Effector CD8-positive, alpha-beta T cell (primary cell): ENCODE measurements at regions not wholly inside any gene's neighbourhood (a gene's known extent, or its start where the extent isn't known, plus 50 kb on each side); places are given as distances from the start of the nearest gene placed in this dataset.

ENCODE experiments used
- DNase-seq: peaks from one replicate; lab custom pipeline; 2025; lab: John Stamatoyannopoulos, UW

- DNase-seq: no peak
Observed at GRCh38 chr13:85538957-85539356, 260.3 kb downstream of the SLITRK6 start.

DNA sequence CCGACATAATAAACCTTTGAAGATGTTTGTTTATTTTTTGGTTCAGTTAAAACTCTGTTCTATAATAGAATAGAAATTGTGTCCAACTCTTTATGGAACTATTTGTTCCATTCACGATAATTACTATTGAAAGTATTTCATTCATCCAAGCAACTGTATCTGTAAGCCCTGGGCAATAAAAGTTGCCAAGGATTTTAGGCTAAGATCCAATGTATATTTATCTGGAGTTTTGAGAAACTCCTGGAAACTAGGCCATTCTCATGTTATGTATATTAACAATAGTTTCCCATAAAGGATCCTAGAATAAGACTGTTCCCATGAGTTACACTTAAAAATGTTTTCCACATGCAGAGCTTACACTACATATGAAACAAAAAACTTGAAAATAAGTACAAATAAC is 261.6 kb downstream of the SLITRK6 start:
- no peak for DNase-seq

DNA sequence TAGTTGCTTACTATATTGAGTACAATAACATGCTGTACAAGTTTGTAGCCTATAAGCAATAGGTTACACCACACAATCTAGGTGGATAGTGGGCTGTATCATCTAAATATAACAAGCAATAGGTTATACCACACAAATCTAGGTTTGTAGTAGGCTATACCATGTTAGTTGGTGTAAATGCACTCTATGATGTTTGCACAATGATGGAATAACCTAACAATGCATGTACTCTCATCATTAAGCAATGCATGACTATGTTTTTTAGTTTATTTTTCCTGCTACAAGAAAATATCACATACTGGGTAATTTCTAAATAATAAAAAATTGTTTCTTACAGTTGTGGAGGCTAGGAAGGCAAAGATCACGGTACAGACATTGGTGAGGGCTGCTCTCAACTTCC is 262.5 kb downstream of the SLITRK6 start:
- DNase-seq: no peak

- no peak for DNase-seq
Observed at GRCh38 chr13:85535316-85536084, 263.7 kb downstream of the SLITRK6 start.

DNA sequence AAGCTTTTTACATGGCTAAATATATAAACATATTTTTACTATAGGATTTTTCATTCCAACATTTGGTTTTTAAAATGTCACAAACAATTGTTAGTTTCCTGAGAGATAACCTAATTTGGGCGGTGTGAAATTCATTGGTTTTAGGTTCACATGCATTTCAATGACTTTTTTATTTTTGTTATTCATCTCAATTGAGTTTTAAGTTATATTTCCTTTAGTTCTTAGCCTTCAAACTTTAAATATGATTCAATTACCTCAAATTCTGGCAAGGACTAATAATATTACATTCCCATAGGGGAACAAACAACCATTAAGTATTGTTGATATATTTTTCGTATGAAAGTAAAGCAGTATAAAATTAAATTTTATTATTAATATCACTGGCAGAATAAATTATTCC is 265.3 kb downstream of the SLITRK6 start:
- DNase-seq: no peak

DNA sequence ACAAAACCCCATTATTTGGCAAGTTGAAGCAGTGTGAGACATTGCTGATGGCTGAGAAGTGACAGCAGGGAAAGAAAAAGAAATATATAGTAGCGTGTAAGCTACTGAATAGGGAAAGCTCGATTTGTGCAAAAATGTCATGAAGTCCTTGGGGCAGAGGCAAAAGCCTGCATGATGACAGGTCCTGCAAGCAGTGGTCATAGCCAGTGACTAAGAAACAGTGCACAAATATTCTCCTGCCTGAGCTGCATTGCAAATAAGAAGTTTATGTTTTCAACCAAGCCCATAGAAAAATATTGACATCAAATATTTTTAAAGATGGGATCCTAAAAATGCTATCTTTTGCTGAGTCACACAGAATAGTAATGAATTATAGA is 270.0 kb downstream of the SLITRK6 start:
- no peak for DNase-seq

GRCh38 chr13:85528491-85529217 is 270.6 kb downstream of the SLITRK6 start:
- DNase-seq: no peak

DNA sequence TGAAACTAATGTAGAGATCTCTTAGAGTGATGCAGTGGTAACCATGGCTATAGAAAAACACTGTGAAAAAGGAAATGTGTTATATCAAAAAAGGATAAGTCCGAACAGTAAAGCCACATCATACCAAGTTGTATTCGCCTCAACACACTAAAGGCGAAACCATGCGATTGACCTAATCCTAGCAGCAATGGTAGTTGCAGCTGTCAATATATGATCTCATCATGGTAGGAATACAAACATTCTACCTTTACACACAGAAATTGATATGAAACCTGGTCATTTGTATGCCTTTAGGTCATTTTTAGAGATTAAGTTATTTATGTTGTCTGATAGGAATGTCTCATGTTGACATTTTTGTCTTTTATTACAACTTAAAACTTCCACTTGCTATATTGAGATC is 271.9 kb downstream of the SLITRK6 start:
- no peak for DNase-seq

DNA sequence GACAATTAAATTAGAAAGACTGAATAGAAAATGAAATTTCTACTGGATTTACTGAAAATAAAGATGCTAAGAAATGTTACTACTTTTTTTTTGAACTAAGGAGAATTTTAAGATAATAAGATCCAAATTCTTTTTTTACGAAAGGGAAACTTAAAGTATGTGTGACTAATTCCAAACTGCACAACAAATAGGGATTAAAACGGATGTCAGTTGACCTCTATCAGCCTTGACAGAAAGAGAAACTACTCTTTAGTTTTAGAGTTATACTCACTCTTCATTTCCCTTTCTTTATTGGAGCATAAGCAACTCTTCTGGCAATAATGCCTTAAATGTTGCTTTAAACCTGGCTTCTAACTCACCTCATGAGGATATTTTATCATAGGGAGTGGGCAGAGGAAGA is 273.8 kb downstream of the SLITRK6 start:
- no peak for DNase-seq

DNA sequence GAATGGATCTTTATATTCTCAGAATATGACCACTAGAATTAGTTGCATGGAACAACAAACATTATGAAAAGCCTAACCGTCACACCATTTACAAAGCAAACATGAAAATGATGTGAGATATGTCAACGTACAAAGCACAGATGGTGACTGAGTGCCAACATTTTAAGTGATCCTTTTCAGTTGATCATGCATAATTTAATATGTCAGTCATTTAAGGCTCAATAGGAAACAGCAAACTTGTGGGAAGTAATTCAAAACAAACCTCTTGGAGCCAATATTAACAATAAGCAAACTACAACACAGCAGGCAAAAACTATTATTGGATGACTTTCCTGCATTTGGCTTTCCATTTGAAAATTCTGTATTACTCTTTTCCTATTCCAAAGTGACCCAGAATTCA is 277.6 kb downstream of the SLITRK6 start:
- DNase-seq: no peak

- no peak for DNase-seq
Observed at GRCh38 chr13:85520445-85520844, 278.8 kb downstream of the SLITRK6 start.

DNA sequence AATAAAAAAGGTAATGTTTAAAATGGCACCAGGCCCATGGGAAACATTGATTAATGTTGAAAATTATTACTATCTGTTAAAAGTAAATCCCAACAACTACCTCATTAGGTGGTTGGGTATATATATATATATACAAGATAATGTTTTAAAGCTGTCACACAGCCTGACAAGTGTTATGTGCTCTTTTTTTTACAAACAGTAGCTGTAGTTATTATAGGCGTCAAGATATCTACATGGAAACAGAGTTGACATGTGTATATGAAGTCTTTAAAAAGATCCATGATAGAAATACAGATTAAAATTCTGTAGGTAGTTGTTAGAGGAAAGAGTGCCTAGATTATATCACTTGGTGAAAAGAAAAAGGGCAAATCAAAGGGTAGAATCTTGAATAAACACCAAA is 279.9 kb downstream of the SLITRK6 start:
- no peak for DNase-seq

- no peak for DNase-seq
Observed at GRCh38 chr13:85512421-85512820, 286.8 kb downstream of the SLITRK6 start.

DNA sequence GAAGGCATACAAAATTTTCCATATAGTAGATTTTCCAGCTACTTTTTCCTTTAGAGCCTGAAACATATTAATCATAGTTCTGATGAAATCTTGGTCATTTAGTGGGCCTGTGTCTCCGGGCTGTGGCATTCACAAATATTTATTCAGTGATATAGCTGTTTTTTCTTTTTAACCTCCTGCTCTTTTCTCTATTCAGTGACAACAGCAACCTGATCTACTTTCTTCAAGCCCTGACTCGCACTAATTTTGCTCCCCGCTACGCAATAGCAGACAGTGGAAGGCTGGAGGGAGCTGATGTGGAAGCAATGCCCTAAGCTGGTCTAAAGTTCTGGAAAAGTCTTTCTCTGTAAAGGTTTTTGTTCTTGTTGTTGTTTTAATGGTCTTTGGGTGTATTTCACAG is 289.7 kb downstream of the SLITRK6 start:
- no peak for DNase-seq

- DNase-seq: no peak
Observed at GRCh38 chr13:85508683-85509329, 290.4 kb downstream of the SLITRK6 start.

DNA sequence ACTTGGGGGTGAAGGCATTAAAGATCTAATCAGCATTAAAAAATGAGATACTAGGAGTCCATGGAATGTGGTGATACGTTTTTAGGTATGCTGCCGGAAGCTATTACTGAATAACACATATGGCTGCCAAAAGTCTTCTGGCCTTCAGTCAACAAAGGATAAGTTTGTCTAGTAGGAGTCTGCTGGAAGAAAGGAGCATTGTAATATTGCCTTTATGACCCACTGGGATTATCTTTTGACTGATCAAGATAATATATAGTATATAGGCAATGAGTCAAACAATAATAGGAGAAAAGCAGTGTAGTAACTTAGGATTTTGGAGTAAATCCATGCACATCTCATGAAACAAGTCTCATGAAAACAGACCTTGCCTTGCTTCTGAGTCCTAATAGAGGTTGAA is 295.4 kb downstream of the SLITRK6 start:
- no peak for DNase-seq

DNA sequence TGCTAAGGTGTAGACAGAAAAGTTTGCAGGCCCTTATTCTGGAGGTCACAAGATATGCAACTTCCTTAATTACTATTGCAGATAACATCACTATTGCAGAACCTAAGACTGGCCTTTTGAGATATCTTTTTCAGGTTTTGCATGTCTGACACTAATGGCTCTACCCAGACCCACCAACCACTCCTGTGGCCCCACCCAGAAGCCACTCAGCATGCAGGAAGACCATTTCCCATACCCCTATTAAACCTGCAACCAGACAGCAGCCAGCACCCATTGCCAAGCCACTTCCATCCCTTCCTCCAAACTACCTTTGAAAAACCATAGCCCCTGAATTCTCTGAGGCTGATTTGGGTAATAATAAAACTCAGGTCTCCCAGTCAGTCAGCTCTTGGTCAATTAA is 297.6 kb downstream of the SLITRK6 start:
- DNase-seq: no peak

DNA sequence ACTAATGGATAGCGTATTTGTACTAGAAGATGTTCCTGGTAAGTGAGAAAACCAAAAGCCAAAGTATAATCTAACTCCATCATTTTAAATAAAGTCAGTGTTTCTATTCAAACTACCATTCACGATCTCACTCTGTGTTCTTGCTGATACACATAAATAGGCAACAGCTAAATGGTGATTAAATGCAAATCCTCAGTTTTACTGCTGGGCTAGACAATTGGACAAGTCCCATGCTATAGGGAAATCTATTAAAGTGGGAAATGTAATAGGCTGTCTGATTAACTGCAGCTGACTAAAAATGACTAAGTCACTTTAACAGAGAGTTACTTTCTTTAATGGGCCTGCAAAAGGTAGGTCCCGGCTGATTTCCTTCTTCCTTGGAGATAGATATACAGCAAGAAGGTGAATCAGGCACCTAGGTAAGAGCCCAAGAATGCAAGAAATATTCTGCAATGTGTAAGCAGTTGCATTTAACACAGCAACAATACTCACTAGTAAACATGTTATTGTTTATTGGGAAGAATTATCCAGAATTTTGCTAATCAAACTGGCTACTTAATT is 298.4 kb downstream of the SLITRK6 start:
- no peak for DNase-seq

- no peak for DNase-seq
Observed at GRCh38 chr13:85498774-85499173, 300.4 kb downstream of the SLITRK6 start.

DNA sequence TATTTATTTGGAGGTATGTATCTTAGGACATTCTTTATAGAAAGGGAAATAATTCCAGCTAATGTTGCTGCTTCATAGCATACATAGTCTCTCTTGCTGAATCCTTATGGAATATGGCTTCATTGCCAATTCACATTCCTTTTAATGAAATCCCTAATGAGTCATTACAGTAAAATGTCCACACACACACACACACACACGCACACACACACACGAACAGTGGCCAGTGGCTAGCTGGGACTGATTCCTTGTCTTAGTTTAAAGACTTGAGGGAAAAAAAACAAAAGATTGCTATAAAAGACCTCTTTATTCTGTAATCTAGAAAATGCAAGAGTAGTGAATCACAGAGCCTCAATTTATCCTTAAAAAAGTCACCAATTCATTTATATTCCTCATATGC is 301.6 kb downstream of the SLITRK6 start:
- no peak for DNase-seq

DNA sequence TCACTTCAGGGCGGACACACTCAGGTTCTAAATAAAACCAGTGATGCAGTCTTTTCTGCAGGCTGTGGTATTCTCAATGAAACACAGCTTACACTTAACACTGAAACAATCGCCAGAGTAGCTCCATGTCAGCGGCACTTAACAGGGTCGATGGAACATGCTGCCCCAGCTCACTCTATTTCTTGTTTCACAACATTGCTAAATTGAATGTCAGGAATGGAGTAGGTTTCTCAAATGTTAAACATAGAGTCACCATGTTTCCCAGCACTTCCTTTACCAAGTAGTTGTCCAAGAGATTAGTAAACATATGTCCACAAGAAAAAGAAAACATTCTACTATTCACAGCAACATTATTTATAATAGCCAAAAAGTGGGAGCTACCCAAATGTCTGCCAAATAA is 306.9 kb downstream of the SLITRK6 start:
- no peak for DNase-seq

DNA sequence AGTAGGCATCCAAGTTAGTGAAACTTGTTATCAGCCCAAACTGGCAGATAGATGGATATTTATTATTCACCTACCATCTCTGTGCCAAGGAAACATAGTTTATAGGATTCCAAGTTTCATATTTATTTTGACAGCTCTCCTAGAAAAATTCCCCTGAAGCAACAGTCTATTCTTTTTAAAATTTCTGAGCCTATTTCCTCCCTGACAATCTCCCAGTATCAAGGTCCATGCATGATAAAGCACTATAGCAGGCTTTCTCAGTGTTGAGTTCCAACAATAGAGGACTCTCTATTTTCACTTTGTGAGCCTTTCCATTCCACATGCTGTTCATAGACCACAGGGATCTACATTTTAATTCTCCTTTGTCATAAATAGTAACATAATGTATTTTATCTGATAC is 312.6 kb downstream of the SLITRK6 start:
- no peak for DNase-seq

DNA sequence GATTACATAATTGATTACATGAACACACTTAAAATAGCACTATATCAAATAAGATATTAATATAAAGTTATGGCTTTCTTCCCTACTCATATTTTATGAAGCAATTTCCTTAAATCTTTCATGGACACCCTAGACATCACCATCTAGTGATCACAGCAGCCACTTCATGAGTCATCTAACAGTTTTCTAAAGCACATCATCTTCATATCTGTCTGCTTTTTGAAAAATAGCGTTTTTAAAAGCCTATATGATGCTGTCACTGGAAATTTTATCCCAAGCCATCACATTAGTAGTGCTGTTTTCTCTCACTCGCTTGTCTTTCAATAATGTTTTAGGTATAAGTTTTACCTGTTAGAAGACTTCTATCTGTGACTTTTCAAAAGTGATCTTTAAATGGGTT is 326.1 kb downstream of the SLITRK6 start:
- no peak for DNase-seq
